ENCODE measurements at regions not wholly inside any gene's neighbourhood (a gene's known extent, or its start where the extent isn't known, plus 50 kb on each side); places are given as distances from the start of the nearest gene placed in this dataset.

DNA sequence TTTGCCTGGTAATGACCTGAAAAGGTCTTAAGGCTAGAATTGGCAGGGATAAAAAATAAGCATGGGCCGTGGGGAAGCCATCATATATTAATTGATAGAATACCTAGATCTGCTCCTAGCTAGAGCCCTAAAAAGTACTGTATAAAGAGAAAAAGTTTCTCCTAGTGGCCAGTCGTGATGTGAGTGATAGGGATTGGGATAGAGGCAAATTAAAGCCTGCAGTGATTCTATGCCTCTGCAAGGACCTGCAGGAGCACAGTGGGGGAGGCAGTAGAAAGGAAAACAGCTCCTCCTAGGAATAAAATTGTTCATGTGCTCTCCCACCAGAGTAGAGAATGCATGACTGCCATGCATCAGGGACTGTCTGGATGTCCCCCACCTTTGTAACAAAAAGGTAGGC is 56.2 kb upstream of the FTMT start:
- Histone ChIP-seq H3K27me3 (no peaks in the 10 kb centered on the region), H3K36me3 (no peaks in the 10 kb centered on the region), H3K4me3 (no peak overlapping the region), H3K4me1 (no peaks in the 10 kb centered on the region), H3K27ac (no peak overlapping the region), H3K9me3 (no peaks in the 10 kb centered on the region)
- intact Hi-C loops (cut with DNase I), result no loop called here
- WGBS, 2 donors, result 73 to 84% methylated on average over 2 of the region's 2 CpGs
- no peak for DNase-seq
- TF ChIP-seq POLR2A (IDR thresholded peaks at IDR 0.05) (no peak), CTCF (IDR thresholded peaks at IDR 0.05) (no peak), POLR2AphosphoS5 (IDR thresholded peaks at IDR 0.05) (no peak), EP300 (IDR thresholded peaks at IDR 0.05) (no peak)

GRCh38 chr5:121797681-121798518 is 53.8 kb upstream of the FTMT start:
- no peak overlapping the region for H3K4me3 ChIP-seq
- H3K27ac ChIP-seq, result no peak overlapping the region
- no peaks in the 10 kb centered on the region for H3K9me3 ChIP-seq
- no peaks in the 10 kb centered on the region for H3K27me3 ChIP-seq
- no peaks in the 10 kb centered on the region for H3K36me3 ChIP-seq
- no peak for DNase-seq
- 58 to 67% methylated on average over 9 of the region's 9 CpGs for WGBS, 2 donors
- TF ChIP-seq POLR2A (IDR thresholded peaks at IDR 0.05), result no peak
- no peak for TF ChIP-seq EP300 (IDR thresholded peaks at IDR 0.05)
- no peak for TF ChIP-seq POLR2AphosphoS5 (IDR thresholded peaks at IDR 0.05)
- TF ChIP-seq CTCF (IDR thresholded peaks at IDR 0.05), result no peak
- H3K4me1 ChIP-seq, result no peaks in the 10 kb centered on the region
- intact Hi-C loops (cut with DNase I), result no loop called here

Small RNAs in the stretch of these regions (small RNA-seq; reads per million reads assigned to genes)
- 0 reads per million in 3 donors for gene AC010350.1

Data from sigmoid colon (tissue), 6 donors.